CD4-positive, alpha-beta T cell treated with Interferon alpha-2 for 1 hour (primary cell): ENCODE measurements at regions not wholly inside any gene's neighbourhood (a gene's known extent, or its start where the extent isn't known, plus 50 kb on each side); places are given as distances from the start of the nearest gene placed in this dataset.

Source experiments
- DNase-seq, 2 donors: peaks; one replicate each; pipeline ENCODE4 v3.0.0-alpha.2; 2020 to 2022

DNA sequence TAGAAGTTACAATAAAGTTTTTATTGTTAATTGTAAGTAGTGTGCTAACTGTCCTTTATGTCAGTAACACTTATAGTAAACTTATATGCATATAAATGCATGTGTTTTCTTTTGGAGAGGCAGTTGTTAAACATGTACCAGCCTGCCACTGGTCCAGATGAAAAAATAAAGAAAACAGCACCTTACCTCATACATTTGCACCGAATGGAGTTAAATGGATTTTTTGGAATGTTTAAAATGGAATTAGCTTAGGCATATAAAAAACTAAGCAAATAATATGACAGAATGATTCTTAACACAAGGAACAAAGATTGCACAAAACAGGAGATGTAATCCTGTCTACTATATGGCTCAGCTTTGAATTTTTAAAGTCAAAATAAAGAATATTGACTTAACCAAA is 50.2 kb upstream of the ALDH1A3 start:
- no peak for DNase-seq
